DMS 273 treated with DMSO at 0.1 percent for 48 hours (cell line): ENCODE measurements at regions not wholly inside any gene's neighbourhood (a gene's known extent, or its start where the extent isn't known, plus 50 kb on each side); places are given as distances from the start of the nearest gene placed in this dataset.

Experiments used
- DNase-seq: peaks from one replicate; lab custom pipeline; 2025; lab: John Stamatoyannopoulos, UW

GRCh38 chr17:77886387-77886728, 72.1 kb upstream of the TNRC6C start:
- DNase-seq = no peak

- DNase-seq = no peak
Measured at GRCh38 chr17:77887110-77887463, 71.4 kb upstream of the TNRC6C start.

- DNase-seq = peak; percentile 29
Measured at GRCh38 chr17:77887464-77888241, 70.8 kb upstream of the TNRC6C start.

GRCh38 chr17:77888242-77889134, 70.0 kb upstream of the TNRC6C start:
- no peak for DNase-seq

GRCh38 chr17:77889135-77889505, 69.4 kb upstream of the TNRC6C start:
- DNase-seq = no peak

GRCh38 chr17:77889866-77890760, 68.4 kb upstream of the TNRC6C start:
- no peak for DNase-seq

GRCh38 chr17:77890771-77891170, 67.7 kb upstream of the TNRC6C start:
- no peak for DNase-seq

GRCh38 chr17:77891602-77892001, 66.9 kb upstream of the TNRC6C start:
- DNase-seq = no peak

- DNase-seq = no peak
Measured at GRCh38 chr17:77892031-77892430, 66.5 kb upstream of the TNRC6C start.

- no peak for DNase-seq
Measured at GRCh38 chr17:77892469-77893143, 65.9 kb upstream of the TNRC6C start.

- DNase-seq = no peak
Measured at GRCh38 chr17:77893144-77894044, 65.1 kb upstream of the TNRC6C start.

- DNase-seq = no peak
Measured at GRCh38 chr17:77894126-77894956, 64.2 kb upstream of the TNRC6C start.

- no peak for DNase-seq
Measured at GRCh38 chr17:77897741-77898301, 60.7 kb upstream of the TNRC6C start.

GRCh38 chr17:77898521-77899434, 59.7 kb upstream of the TNRC6C start:
- no peak for DNase-seq

GRCh38 chr17:77899498-77899897, 59.0 kb upstream of the TNRC6C start:
- DNase-seq = no peak

- DNase-seq = peak; percentile 5
Measured at GRCh38 chr17:77901481-77901880, 57.0 kb upstream of the TNRC6C start.

- DNase-seq = no peak
Measured at GRCh38 chr17:77905266-77905665, 53.2 kb upstream of the TNRC6C start.

GRCh38 chr17:77905766-77906165, 52.7 kb upstream of the TNRC6C start:
- no peak for DNase-seq
